ENCODE measurements at regions not wholly inside any gene's neighbourhood (a gene's known extent, or its start where the extent isn't known, plus 50 kb on each side); places are given as distances from the start of the nearest gene placed in this dataset.

GRCh38 chr4:116585246-116585645 lies 500.1 kb downstream of the TRAM1L1 start:
- H2BK120ac ChIP-seq (ENCODE audit: low read depth, low read length, poor library complexity, severe bottlenecking), result no peak overlapping the region
- no peak overlapping the region for H4K91ac ChIP-seq (ENCODE audit: insufficient read length, low read depth, low read length)
- H4K8ac ChIP-seq (replicated peaks; ENCODE audit: insufficient read length, low read depth, low read length), result no peak overlapping the region
- no CpG with 5 or more reads among the region's 3 CpGs for WGBS (ENCODE audit: extremely low coverage, insufficient read length, low lambda C conversion rate)
- no peak overlapping the region for H2BK15ac ChIP-seq (ENCODE audit: low read depth, low read length)
- H3K4me2 ChIP-seq (ENCODE audit: insufficient read depth, insufficient read length, low read length), result no peak overlapping the region
- no peaks in the 10 kb centered on the region for H3K79me2 ChIP-seq (ENCODE audit: insufficient read depth, low read length)
- H2BK20ac ChIP-seq (ENCODE audit: low read depth, low read length, poor library complexity, severe bottlenecking), result no peak overlapping the region
- H2AK5ac ChIP-seq (ENCODE audit: insufficient read length, low read length), result no peak overlapping the region
- H4K5ac ChIP-seq (ENCODE audit: insufficient read length, low read depth, low read length), result no peak overlapping the region
- no peak overlapping the region for H3K18ac ChIP-seq (ENCODE audit: insufficient read length, low read depth, low read length)
- H2BK5ac ChIP-seq (ENCODE audit: insufficient read length, low read length), result no peak overlapping the region
- no peak overlapping the region for H3K9ac ChIP-seq (ENCODE audit: extremely low read depth, insufficient read length, low read length)
- Mint-ChIP-seq H3K4me3 (no peak overlapping the region), H3K36me3 (ENCODE audit: insufficient read depth in 1 of 3, low read depth in 3 of 3) (no peaks in the 10 kb centered on the region), H3K27ac (no peak overlapping the region), H3K4me1 (no peaks in the 10 kb centered on the region), H3K9me3 (no peaks in the 10 kb centered on the region), H3K27me3 (ENCODE audit: low read depth) (no peaks in the 10 kb centered on the region)
- H3K4me1 ChIP-seq (ENCODE audit: insufficient read depth, low read length), result no peaks in the 10 kb centered on the region
- H2AFZ ChIP-seq (ENCODE audit: low read length), result no peak overlapping the region
- H3K23me2 ChIP-seq (ENCODE audit: insufficient read length, low read depth, low read length, poor library complexity, severe bottlenecking), result no peaks in the 10 kb centered on the region
- no peak overlapping the region for H3K4ac ChIP-seq (ENCODE audit: low read depth, low read length)
- H2BK12ac ChIP-seq (ENCODE audit: insufficient read length, low read depth, low read length), result no peak overlapping the region
- H3T11ph ChIP-seq (ENCODE audit: low read length), result no peak overlapping the region
- H3K14ac ChIP-seq (ENCODE audit: insufficient read depth, low read length), result no peak overlapping the region
- no peak overlapping the region for H3K27ac ChIP-seq (ENCODE audit: insufficient read length, low read depth, low read length)
- TF ChIP-seq CTCF (conservative IDR thresholded peaks at IDR 0.05), result no peak
- H3K23ac ChIP-seq (ENCODE audit: insufficient read length, low read depth, low read length), result no peak overlapping the region
- H3K79me1 ChIP-seq (ENCODE audit: insufficient read depth, low read depth, low read length, poor library complexity, severe bottlenecking), result no peaks in the 10 kb centered on the region
- H3K9me3 ChIP-seq (ENCODE audit: control insufficient read depth, low read depth, low read length), result no peaks in the 10 kb centered on the region
- no peaks in the 10 kb centered on the region for H3K27me3 ChIP-seq (ENCODE audit: insufficient read depth, low read length)
- no peak for DNase-seq
- H3K56ac ChIP-seq (ENCODE audit: insufficient read length, low read depth, low read length), result no peak overlapping the region
- H4K20me1 ChIP-seq (ENCODE audit: control insufficient read depth, insufficient read depth, insufficient read length), result no peaks in the 10 kb centered on the region
